ENCODE measurements at regions not wholly inside any gene's neighbourhood (a gene's known extent, or its start where the extent isn't known, plus 50 kb on each side); places are given as distances from the start of the nearest gene placed in this dataset.

GRCh38 chr1:95171270-95172245 is 54.4 kb downstream of the TLCD4 start:
- Histone ChIP-seq H2AFZ (ENCODE audit: low read length) (no peak overlapping the region), H3K27me3 (ENCODE audit: control insufficient read depth in 1 of 2, insufficient read depth in 2 of 2, low read length in 2 of 2) (no peaks in the 10 kb centered on the region), H3K9ac (ENCODE audit: insufficient read depth, low read depth, low read length) (no peak overlapping the region), H3K4me3 (replicated peaks in 1 of 3; ENCODE audit: insufficient read depth in 1 of 3, low read depth in 2 of 3, low read length in 3 of 3) (no peak overlapping the region), H4K20me1 (ENCODE audit: insufficient read depth, low read length) (no peaks in the 10 kb centered on the region), H3K9me3 (ENCODE audit: low read length) (no peaks in the 10 kb centered on the region), H3K79me2 (ENCODE audit: insufficient read depth, low read length) (no peaks in the 10 kb centered on the region), H3K4me2 (ENCODE audit: low read depth, low read length) (no peak overlapping the region), H3K4me1 (ENCODE audit: insufficient read depth, low read length) (peaks cover 11% of the 10 kb centered on the region), H3K27ac (ENCODE audit: extremely low read length, insufficient read depth, low read length) (no peak overlapping the region), H3K36me3 (replicated peaks in 1 of 2; ENCODE audit: control insufficient read depth in 1 of 2, insufficient read depth in 2 of 2, low read length in 2 of 2) (peaks cover 2 to 9% of the 10 kb centered on the region in 2 experiments; a peak in 2 of 5 replicates)
- 94% methylated on average over 7 of the region's 7 CpGs for WGBS (ENCODE audit: low lambda C conversion rate)
- FAIRE-seq (no peak), DNase-seq (ENCODE audit: low spot score) (no peak), ATAC-seq (no peak)
- in situ Hi-C loops (cut with HindIII; ENCODE audit: extremely low pct_ligation_motif_present, low pct_unique_long_range_greater_than_20kb) (no loop called here), intact Hi-C loops (cut with micrococcal nuclease; ENCODE audit: unreplicated experiment) (no loop called here)
- ChIA-PET POLR2A (no interaction called here), CTCF (ENCODE audit: low intra/inter-chr PET ratio, low total read pairs) (no interaction called here)
- BruUV-seq (replicated peaks): no TSS peak
- peak; percentile 47; the same call in 1 of the 2 replicates for TF ChIP-seq CEBPB (IDR thresholded peaks at IDR 0.05; ENCODE audit: borderline replicate concordance, low read depth, low read length)
- no peak for TF ChIP-seq NFE2L2 (IDR thresholded peaks at IDR 0.05; ENCODE audit: low read length)

- no peak for ATAC-seq
- Histone ChIP-seq H3K4me1 (ENCODE audit: insufficient read depth, low read length) (no peaks in the 10 kb centered on the region), H3K9me3 (ENCODE audit: low read length) (no peaks in the 10 kb centered on the region), H3K79me2 (ENCODE audit: insufficient read depth, low read length) (no peaks in the 10 kb centered on the region), H4K20me1 (ENCODE audit: insufficient read depth, low read length) (no peaks in the 10 kb centered on the region), H2AFZ (ENCODE audit: low read length) (no peak overlapping the region), H3K36me3 (replicated peaks in 1 of 2; ENCODE audit: control insufficient read depth in 1 of 2, insufficient read depth in 2 of 2, low read length in 2 of 2) (peaks cover 2 to 12% of the 10 kb centered on the region in 2 experiments; a peak in 2 of 5 replicates), H3K27ac (ENCODE audit: extremely low read length, insufficient read depth, low read length) (no peak overlapping the region), H3K4me3 (replicated peaks in 1 of 3; ENCODE audit: insufficient read depth in 1 of 3, low read depth in 2 of 3, low read length in 3 of 3) (no peak overlapping the region), H3K27me3 (ENCODE audit: control insufficient read depth in 1 of 2, insufficient read depth in 2 of 2, low read length in 2 of 2) (no peaks in the 10 kb centered on the region), H3K4me2 (ENCODE audit: low read depth, low read length) (no peak overlapping the region), H3K9ac (ENCODE audit: insufficient read depth, low read depth, low read length) (no peak overlapping the region)
- no peak for FAIRE-seq
- CTCF ChIA-PET (ENCODE audit: low intra/inter-chr PET ratio, low total read pairs): no interaction called here
- intact Hi-C loops (cut with micrococcal nuclease; ENCODE audit: unreplicated experiment) (no loop called here), in situ Hi-C loops (cut with HindIII; ENCODE audit: extremely low pct_ligation_motif_present, low pct_unique_long_range_greater_than_20kb) (no loop called here)
- BruUV-seq (replicated peaks): no TSS peak
- TF ChIP-seq NFAT5 (CRISPR knock-in tag; IDR thresholded peaks at IDR 0.05) (no peak), NR2F1 (CRISPR knock-in tag; IDR thresholded peaks at IDR 0.05) (no peak), ZNF724P (CRISPR knock-in tag; IDR thresholded peaks at IDR 0.05; ENCODE audit: borderline replicate concordance) (no peak)
- POLR2A ChIA-PET: no interaction called here
- no peak for DNase-seq (ENCODE audit: low spot score)
Observed at GRCh38 chr1:95176861-95177260, 57.1 kb upstream of the RWDD3 start.

Measured in HepG2 (cell line).